Endothelial cell of umbilical vein (primary cell): ENCODE measurements at regions not wholly inside any gene's neighbourhood (a gene's known extent, or its start where the extent isn't known, plus 50 kb on each side); places are given as distances from the start of the nearest gene placed in this dataset.

Experiments
- BruUV-seq: library from RNA; stranded (reverse); fragments of 400-500 nt; replicated peaks from 2 replicates; lab custom pipeline; 2021; lab: Mats Ljungman, UMichigan
- CTCF ChIA-PET: fragments of 300-600, 350-600 bp; sonication (Branson Sonifier 250); formaldehyde crosslinking; loops from one replicate; lab custom pipeline; 2021; ENCODE audit warnings: antibody characterized with exemption, inconsistent platforms; lab: Charles Lee
- POLR2A ChIA-PET: fragments of 300-600, 350-600 bp; sonication (Branson Sonifier 250); formaldehyde crosslinking; loops from one replicate; lab custom pipeline; 2021; ENCODE audit warnings: antibody characterized with exemption, inconsistent platforms; lab: Charles Lee
- DNase-seq: peaks from one replicate; pipeline ENCODE4 v3.0.0-alpha.2; 2011; ENCODE audit warnings: low read depth, low spot score
- FAIRE-seq: peaks from 2 replicates; lab custom pipeline; 2011; peaks lifted over from hg19 to GRCh38; lab: Jason Lieb, UNC
- H2AFZ ChIP-seq: 2 replicates; pipeline ENCODE4 v1.6.0; 2012; ENCODE audit warnings: low read depth, low read length, control low read depth, inconsistent platforms
- H3K27ac ChIP-seq: 2 replicates; pipeline ENCODE4 v1.5.1; 2011; ENCODE audit warnings: low read depth, mild to moderate bottlenecking, control low read depth, low read length, moderate library complexity; ENCODE audit not compliant: insufficient read depth
- H3K27me3 ChIP-seq, 2 experiments: 2 replicates each; pipeline versions ENCODE4 v1.6.0 to v1.6.1; 2011; ENCODE audit warnings: low read length in 2 of 2, mixed read lengths in 1 of 2; ENCODE audit not compliant: control insufficient read depth in 2 of 2, insufficient read depth in 2 of 2
- H3K36me3 ChIP-seq, 2 experiments: 2 replicates in 1 of 2; 3 replicates in 1 of 2; pipeline ENCODE4 v1.5.1; 2011; ENCODE audit warnings: low read length in 2 of 2, mild to moderate bottlenecking in 1 of 2, moderate library complexity in 1 of 2; ENCODE audit not compliant: control insufficient read depth in 2 of 2, insufficient read depth in 2 of 2; ENCODE audit errors: extremely low read depth in 1 of 2
- H3K4me1 ChIP-seq: 3 replicates; pipeline ENCODE4 v1.5.1; 2011; ENCODE audit warnings: mild to moderate bottlenecking, low read length; ENCODE audit not compliant: control insufficient read depth, insufficient read depth; ENCODE audit errors: extremely low read depth
- H3K4me2 ChIP-seq: 2 replicates; pipeline ENCODE4 v1.6.1; 2011; ENCODE audit warnings: low read length, control low read depth, mixed read lengths; ENCODE audit not compliant: insufficient read depth
- H3K4me3 ChIP-seq, 3 experiments: fragments of 200-600 bp in 1 of 3; sonication (generic), shearing (Covaris generic) in 1 of 3; replicated peaks in 1 of 3; 2 replicates each; pipeline ENCODE4 v1.5.1; 2011 to 2016; ENCODE audit warnings: control low read depth in 3 of 3, low read length in 3 of 3, mild to moderate bottlenecking in 2 of 3, inconsistent platforms in 1 of 3, low read depth in 1 of 3, moderate library complexity in 1 of 3; ENCODE audit not compliant: insufficient read depth in 1 of 3
- H3K79me2 ChIP-seq: 2 replicates; pipeline ENCODE4 v1.6.0; 2012; ENCODE audit warnings: low read length, inconsistent platforms; ENCODE audit not compliant: control insufficient read depth, insufficient read depth
- H3K9ac ChIP-seq: replicated peaks from 2 replicates; pipeline ENCODE3; 2011; ENCODE audit warnings: low read length, control low read depth; ENCODE audit not compliant: insufficient read depth; ENCODE audit errors: extremely low read depth
- H3K9me1 ChIP-seq: replicated peaks from 3 replicates; pipeline ENCODE4 v1.6.0; 2011; ENCODE audit warnings: mild to moderate bottlenecking, low read length; ENCODE audit not compliant: control insufficient read depth, insufficient read depth; ENCODE audit errors: extremely low read depth
- H3K9me3 ChIP-seq: replicated peaks from 2 replicates; pipeline ENCODE4 v1.5.1; 2012; ENCODE audit warnings: low read length, inconsistent platforms; ENCODE audit not compliant: control insufficient read depth, insufficient read depth
- H4K20me1 ChIP-seq: replicated peaks from 2 replicates; pipeline ENCODE3; 2011; ENCODE audit warnings: mild to moderate bottlenecking, low read length; ENCODE audit not compliant: control insufficient read depth, insufficient read depth; ENCODE audit errors: extremely low read depth
- CTCF ChIP-seq, 2 donors: IDR thresholded peaks; 1 replicate in 1 of 2; 2 replicates in 1 of 2; pipeline ENCODE4 v1.5.1; 2011; ENCODE audit warnings: low read length in 2 of 2, mild to moderate bottlenecking in 2 of 2, moderate library complexity in 2 of 2, control low read depth in 1 of 2, inconsistent platforms in 1 of 2, low read depth in 1 of 2; ENCODE audit not compliant: insufficient read depth in 1 of 2; ENCODE audit errors: extremely low read depth in 1 of 2
- EZH2 ChIP-seq: IDR thresholded peaks from 2 replicates; pipeline ENCODE4 v1.6.1; 2012; ENCODE audit warnings: borderline replicate concordance, low read depth, mild to moderate bottlenecking, moderate library complexity, low read length, inconsistent platforms; ENCODE audit not compliant: severe bottlenecking
- FOS ChIP-seq: IDR thresholded peaks from 2 replicates; pipeline ENCODE4 v1.6.1; 2011; ENCODE audit warnings: mild to moderate bottlenecking, low read length, moderate library complexity, borderline replicate concordance; ENCODE audit not compliant: insufficient read depth
- GATA2 ChIP-seq: IDR thresholded peaks from 2 replicates; pipeline ENCODE4 v1.7.0; 2011; ENCODE audit warnings: low read depth, mild to moderate bottlenecking, moderate library complexity, mixed read lengths, low read length; ENCODE audit not compliant: insufficient read length, insufficient read depth
- JUN ChIP-seq: IDR thresholded peaks from 2 replicates; pipeline ENCODE4 v1.6.1; 2011; ENCODE audit warnings: borderline replicate concordance, low read depth; ENCODE audit not compliant: insufficient read length, insufficient read depth
- MAX ChIP-seq: IDR thresholded peaks from 2 replicates; pipeline ENCODE4 v1.6.1; 2011; ENCODE audit not compliant: insufficient read depth, insufficient read length
- MYC ChIP-seq: IDR thresholded peaks from one replicate; pipeline ENCODE4 v1.6.1; 2011; ENCODE audit warnings: mild to moderate bottlenecking, low read depth, low read length
- POLR2A ChIP-seq: IDR thresholded peaks from 2 replicates; pipeline ENCODE4 v1.6.1; 2012; ENCODE audit warnings: low read depth, mild to moderate bottlenecking, control low read depth, low read length
- POLR2AphosphoS5 ChIP-seq: IDR thresholded peaks from 2 replicates; pipeline ENCODE4 v1.6.1; 2012; ENCODE audit warnings: low read depth, mild to moderate bottlenecking, control low read depth, low read length, moderate library complexity; ENCODE audit not compliant: insufficient read depth
- dilution Hi-C: fragments of 300-500 bp; cut with MboI; formaldehyde crosslinking; loops from one replicate; pipeline ENCODE4 v1.15.0; 2019; ENCODE audit warnings: low sequenced_read_pairs; ENCODE audit not compliant: extremely low pct_ligation_motif_present
- intact Hi-C: fragments of 100-400 bp; cut with micrococcal nuclease; formaldehyde crosslinking; loops from one replicate; pipeline ENCODE4 v1.10.0; 2022

- no peak overlapping the region for H3K4me3 ChIP-seq
- dilution Hi-C loops, result no loop called here
- no peaks in the 10 kb centered on the region for H4K20me1 ChIP-seq
- H2AFZ ChIP-seq, result no peak overlapping the region
- ChIA-PET CTCF (no interaction called here), POLR2A (no interaction called here)
- H3K27ac ChIP-seq, result no peak overlapping the region
- intact Hi-C loops, result no loop called here
- H3K9ac ChIP-seq, result no peak overlapping the region
- H3K9me1 ChIP-seq, result no peaks in the 10 kb centered on the region
- H3K79me2 ChIP-seq, result no peaks in the 10 kb centered on the region
- BruUV-seq, result no TSS peak
- TF ChIP-seq POLR2A (no peak), MYC (no peak), JUN (no peak), GATA2 (no peak), FOS (no peak), POLR2AphosphoS5 (no peak), MAX (no peak), CTCF (IDR thresholded peaks at IDR 0.05; ENCODE audit: extremely low read depth in 1 of 2, insufficient read depth in 1 of 2, low read depth in 1 of 2, low read length in 2 of 2) (no peak), EZH2 (no peak)
- H3K9me3 ChIP-seq, result no peaks in the 10 kb centered on the region
- H3K4me2 ChIP-seq, result no peak overlapping the region
- H3K36me3 ChIP-seq, result no peaks in the 10 kb centered on the region
- H3K4me1 ChIP-seq, result no peaks in the 10 kb centered on the region
- FAIRE-seq (no peak), DNase-seq (no peak)
- H3K27me3 ChIP-seq, result no peaks in the 10 kb centered on the region
Observed at GRCh38 chr5:145028626-145029025, 806.5 kb downstream of the PRELID2 start.
